AG09319 (cell line): ENCODE measurements at regions not wholly inside any gene's neighbourhood (a gene's known extent, or its start where the extent isn't known, plus 50 kb on each side); places are given as distances from the start of the nearest gene placed in this dataset.

Experiments
- DNase-seq: peaks from one replicate; pipeline ENCODE4 v3.0.0-alpha.2; 2010; ENCODE audit warnings: low read depth; ENCODE audit errors: extremely low read depth
- TF ChIP-seq, protein P1 (sequence below): IDR thresholded peaks from 2 replicates; pipeline ENCODE4 v1.5.1; 2011; ENCODE audit warnings: low read depth, mild to moderate bottlenecking, inconsistent platforms, low read length, moderate library complexity

DNA sequence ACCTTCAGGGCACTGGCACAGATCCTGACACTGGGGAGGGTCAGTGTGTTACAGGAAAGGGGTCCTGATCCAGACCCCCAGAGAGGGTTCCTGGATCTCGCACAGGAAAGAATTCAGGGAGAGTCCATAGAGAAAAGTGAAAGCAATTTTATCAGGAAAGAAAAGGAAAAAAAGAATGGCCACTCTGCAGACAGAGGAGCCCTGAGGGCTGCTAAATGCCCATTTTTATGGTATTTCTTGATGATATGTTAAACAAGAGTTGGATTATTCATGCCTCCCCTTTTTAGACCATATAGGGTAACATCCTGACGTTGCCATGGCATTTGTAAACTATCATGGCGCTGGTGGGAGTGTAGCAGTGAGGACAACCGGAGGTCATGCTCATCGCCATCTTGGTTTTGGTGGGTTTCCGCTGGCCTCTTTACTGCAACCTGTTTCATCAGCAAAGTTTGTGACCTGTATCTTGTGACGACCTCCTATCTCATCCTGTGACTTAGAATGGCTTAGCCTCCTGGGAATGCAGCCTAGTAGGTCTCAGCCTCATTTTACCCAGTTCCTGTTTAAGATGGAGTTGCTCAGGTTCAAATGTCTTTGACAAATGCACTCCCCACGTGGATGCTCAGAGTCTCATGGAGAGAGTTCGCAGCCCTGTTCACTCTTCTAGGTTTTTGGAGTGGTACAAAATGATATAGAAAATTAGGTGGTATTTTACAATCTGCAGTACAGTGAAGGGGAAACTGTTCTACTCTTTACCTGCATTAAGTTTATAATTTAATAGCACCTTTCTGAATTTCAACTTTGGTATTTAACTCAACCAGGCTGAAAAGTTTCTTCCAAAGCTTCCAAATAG lies 1363.7 kb upstream of the TMEM132C start:
- no peak for DNase-seq
- TF ChIP-seq, protein P1, sequence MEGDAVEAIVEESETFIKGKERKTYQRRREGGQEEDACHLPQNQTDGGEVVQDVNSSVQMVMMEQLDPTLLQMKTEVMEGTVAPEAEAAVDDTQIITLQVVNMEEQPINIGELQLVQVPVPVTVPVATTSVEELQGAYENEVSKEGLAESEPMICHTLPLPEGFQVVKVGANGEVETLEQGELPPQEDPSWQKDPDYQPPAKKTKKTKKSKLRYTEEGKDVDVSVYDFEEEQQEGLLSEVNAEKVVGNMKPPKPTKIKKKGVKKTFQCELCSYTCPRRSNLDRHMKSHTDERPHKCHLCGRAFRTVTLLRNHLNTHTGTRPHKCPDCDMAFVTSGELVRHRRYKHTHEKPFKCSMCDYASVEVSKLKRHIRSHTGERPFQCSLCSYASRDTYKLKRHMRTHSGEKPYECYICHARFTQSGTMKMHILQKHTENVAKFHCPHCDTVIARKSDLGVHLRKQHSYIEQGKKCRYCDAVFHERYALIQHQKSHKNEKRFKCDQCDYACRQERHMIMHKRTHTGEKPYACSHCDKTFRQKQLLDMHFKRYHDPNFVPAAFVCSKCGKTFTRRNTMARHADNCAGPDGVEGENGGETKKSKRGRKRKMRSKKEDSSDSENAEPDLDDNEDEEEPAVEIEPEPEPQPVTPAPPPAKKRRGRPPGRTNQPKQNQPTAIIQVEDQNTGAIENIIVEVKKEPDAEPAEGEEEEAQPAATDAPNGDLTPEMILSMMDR, result no peak

DNA sequence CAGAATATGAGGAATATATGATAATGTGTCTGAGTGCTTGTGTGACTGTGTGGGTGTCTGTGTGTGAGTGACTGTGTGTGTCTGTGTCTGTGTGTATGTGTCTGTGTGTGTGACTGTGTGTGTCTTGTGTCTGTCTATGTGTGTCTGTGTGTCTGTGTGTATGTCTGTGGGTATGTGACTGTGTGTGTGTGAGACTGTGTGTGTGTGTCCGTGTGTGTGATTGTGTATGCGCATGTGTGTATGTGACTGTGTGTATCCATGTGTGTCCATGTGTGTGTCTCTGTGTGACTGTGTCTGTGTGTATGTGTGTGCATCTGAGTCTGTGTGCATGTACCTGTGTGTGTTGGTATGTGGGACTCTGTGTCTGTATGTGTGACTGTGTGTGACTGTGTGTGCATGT lies 1361.2 kb upstream of the TMEM132C start:
- DNase-seq, result no peak
- TF ChIP-seq, protein P1, result no peak

DNA sequence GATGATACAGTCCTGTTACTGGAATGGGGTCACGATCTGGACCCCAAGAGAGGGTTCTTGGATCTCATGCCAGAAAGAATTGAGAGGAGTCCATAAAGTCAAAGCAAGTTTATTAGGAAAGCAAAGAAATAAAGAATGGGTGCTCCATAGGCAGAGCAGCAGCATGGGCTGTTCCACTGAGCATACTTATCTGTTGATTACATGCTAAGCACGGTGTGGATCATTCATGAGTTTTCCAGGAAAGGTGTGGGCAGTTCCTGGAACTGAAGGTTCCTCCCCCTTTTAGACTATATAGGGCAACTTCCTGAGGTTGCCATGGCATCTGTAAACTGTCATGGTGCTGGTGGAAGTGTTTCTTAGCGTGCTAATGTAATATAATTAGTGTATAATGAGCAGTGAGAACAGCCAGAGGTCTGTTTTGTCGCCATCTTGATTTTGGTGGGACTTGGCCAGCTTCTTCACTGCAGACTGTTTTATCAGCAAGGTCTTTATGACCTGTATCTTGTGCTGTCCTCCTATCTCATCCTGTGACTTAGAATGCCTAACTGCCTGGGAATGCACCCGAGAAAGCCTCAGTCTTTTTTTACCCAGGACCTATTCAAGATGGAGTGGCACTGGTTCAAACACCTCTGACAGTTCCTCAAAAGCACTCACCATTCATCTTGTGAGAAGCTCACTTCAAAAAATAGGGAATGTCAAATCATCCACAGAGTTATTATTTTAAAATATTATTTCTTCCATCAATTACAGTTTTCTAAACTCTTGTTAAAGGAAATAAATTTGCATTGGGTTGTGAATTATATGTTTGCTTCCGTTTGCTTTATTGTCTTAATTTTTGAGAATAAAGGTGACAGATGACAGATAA lies 1358.8 kb upstream of the TMEM132C start:
- no peak for DNase-seq
- TF ChIP-seq, protein P1, result no peak

DNA sequence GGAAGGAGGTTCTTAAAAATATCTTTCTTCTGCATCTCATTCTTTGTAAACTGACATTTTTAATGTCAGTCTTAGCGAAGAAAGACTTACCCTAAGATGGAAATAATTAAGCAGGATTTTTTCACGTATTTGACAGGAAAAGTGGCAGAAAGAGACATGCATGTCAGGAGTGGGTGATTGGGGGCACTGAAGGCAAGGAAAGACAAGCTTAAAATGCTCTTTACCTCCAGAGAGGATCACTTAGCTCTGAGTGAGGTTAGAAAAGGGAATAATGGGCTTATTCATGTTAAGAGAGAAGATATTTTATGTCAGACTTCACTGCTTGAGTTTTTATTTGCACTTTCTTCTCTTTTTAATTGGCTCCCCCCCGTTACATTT lies 1358.2 kb upstream of the TMEM132C start:
- DNase-seq, result no peak
- TF ChIP-seq, protein P1, result no peak

DNA sequence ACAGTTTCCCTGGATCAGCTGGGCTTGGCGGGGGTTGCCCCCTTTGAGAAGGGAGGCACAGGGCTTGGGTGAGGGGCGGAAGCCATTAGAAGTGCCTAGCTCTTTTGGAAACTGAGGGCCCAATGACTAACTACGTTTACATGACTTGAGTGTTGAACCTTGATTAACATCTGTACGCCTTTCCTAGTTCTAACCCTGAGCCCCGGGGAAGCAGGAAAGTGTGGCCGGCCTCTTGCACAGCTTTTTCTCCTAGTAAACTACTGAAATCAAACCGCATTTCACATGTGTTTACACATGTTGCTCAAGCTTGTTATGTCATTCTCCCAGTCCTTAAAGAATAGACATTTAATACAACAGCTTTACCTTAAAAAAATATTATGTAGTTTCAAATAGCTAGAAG lies 1356.4 kb upstream of the TMEM132C start:
- TF ChIP-seq, protein P1, result no peak
- no peak for DNase-seq

DNA sequence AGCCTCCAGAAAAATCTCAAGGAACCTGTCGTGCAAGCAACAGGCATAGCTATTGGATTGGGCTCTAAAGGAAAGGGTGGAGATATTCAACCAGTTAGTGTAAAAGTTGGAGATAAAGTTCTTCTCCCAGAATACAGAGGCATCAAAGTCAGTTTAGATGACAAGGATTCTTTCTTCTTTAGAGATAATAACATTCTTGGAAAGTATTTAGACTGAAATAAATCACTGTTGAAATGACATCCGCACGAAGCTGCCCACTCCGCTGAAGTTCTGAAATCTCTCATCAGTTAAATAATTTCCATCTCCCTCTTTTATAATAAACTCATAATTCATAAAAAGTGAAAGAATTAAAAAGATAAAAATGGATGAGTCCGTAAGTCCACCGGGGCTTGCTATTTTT lies 1354.9 kb upstream of the TMEM132C start:
- TF ChIP-seq, protein P1, result no peak
- DNase-seq, result no peak
